AG04449 (cell line): ENCODE measurements at regions not wholly inside any gene's neighbourhood (a gene's known extent, or its start where the extent isn't known, plus 50 kb on each side); places are given as distances from the start of the nearest gene placed in this dataset.

ENCODE experiments used
- CTCF ChIA-PET: fragments of 350-600 bp; formaldehyde crosslinking; extraction: SDS; loops from one replicate; lab custom pipeline; 2021; ENCODE audit warnings: antibody characterized with exemption; lab: Yijun Ruan, JAX
- POLR2A ChIA-PET: fragments of 400-600, 350-600 bp; formaldehyde crosslinking; extraction: SDS; loops from one replicate; lab custom pipeline; 2020; ENCODE audit warnings: antibody characterized with exemption, inconsistent platforms; lab: Yijun Ruan, JAX
- DNase-seq: peaks from one replicate; pipeline ENCODE4 v3.0.0-alpha.2; 2010; ENCODE audit warnings: low read depth, low spot score
- H3K4me3 ChIP-seq: 2 replicates; pipeline ENCODE4 v1.5.1; 2011; ENCODE audit warnings: low read depth, mild to moderate bottlenecking, control low read depth, low read length
- TF ChIP-seq, protein P1 (sequence below): IDR thresholded peaks from one replicate; pipeline ENCODE4 v1.5.1; 2011; ENCODE audit warnings: mild to moderate bottlenecking, moderate library complexity, low read length, control low read depth, inconsistent platforms; ENCODE audit not compliant: insufficient read depth; ENCODE audit errors: missing control alignments

- ChIA-PET POLR2A (interaction anchor here (0.5 kb wide), 1 partner anchor 942 kb away, joined by 3 read pairs; no protein-coding TSS in a partner anchor), CTCF (no interaction called here)
- H3K4me3 ChIP-seq: no peak overlapping the region
These were observed 1258.1 kb upstream of the CELF2 start for GRCh38 chr10:9759596-9759995.

GRCh38 chr10:9762966-9763656, 1254.6 kb upstream of the CELF2 start:
- POLR2A ChIA-PET: no interaction called here
- TF ChIP-seq, protein P1, sequence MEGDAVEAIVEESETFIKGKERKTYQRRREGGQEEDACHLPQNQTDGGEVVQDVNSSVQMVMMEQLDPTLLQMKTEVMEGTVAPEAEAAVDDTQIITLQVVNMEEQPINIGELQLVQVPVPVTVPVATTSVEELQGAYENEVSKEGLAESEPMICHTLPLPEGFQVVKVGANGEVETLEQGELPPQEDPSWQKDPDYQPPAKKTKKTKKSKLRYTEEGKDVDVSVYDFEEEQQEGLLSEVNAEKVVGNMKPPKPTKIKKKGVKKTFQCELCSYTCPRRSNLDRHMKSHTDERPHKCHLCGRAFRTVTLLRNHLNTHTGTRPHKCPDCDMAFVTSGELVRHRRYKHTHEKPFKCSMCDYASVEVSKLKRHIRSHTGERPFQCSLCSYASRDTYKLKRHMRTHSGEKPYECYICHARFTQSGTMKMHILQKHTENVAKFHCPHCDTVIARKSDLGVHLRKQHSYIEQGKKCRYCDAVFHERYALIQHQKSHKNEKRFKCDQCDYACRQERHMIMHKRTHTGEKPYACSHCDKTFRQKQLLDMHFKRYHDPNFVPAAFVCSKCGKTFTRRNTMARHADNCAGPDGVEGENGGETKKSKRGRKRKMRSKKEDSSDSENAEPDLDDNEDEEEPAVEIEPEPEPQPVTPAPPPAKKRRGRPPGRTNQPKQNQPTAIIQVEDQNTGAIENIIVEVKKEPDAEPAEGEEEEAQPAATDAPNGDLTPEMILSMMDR: no peak
- CTCF ChIA-PET: no interaction called here
- no peak overlapping the region for H3K4me3 ChIP-seq
- peak; percentile 65 for DNase-seq

More at GRCh38 chr10:9759596-9759995, 1258.1 kb upstream of the CELF2 start:
- no peak for DNase-seq
- TF ChIP-seq, protein P1: no peak

GRCh38 chr10:9766762-9767161, 1250.9 kb upstream of the CELF2 start:
- TF ChIP-seq, protein P1: no peak
- H3K4me3 ChIP-seq: no peak overlapping the region
- no peak for DNase-seq
- POLR2A ChIA-PET: no interaction called here
- CTCF ChIA-PET: interaction anchor here (1.4 kb wide), 1 partner anchor 10 kb away, joined by 6 read pairs; no protein-coding TSS in a partner anchor

GRCh38 chr10:9781666-9782065, 1236.0 kb upstream of the CELF2 start:
- no peak for DNase-seq
- POLR2A ChIA-PET: no interaction called here
- TF ChIP-seq, protein P1: no peak

GRCh38 chr10:9786101-9786500, 1231.6 kb upstream of the CELF2 start:
- TF ChIP-seq, protein P1: no peak
- no peak overlapping the region for H3K4me3 ChIP-seq
- ChIA-PET POLR2A (interaction anchor here (1.0 kb wide), 1 partner anchor 28 kb away, joined by 3 read pairs; no protein-coding TSS in a partner anchor), CTCF (no interaction called here)
- no peak for DNase-seq

More at GRCh38 chr10:9781666-9782065, 1236.0 kb upstream of the CELF2 start:
- no peak overlapping the region for H3K4me3 ChIP-seq
- CTCF ChIA-PET: no interaction called here

- ChIA-PET CTCF (interaction anchor here (1.0 kb wide), 1 partner anchor 12 kb away, joined by 3 read pairs; no protein-coding TSS in a partner anchor), POLR2A (interaction anchor here (0.6 to 1.0 kb wide), 2 partner anchors 28 to 1492 kb away, joined by 3 read pairs; no protein-coding TSS in a partner anchor)
- TF ChIP-seq, protein P1: no peak
- DNase-seq: no peak
- no peak overlapping the region for H3K4me3 ChIP-seq
These were observed 1231.1 kb upstream of the CELF2 start for GRCh38 chr10:9786576-9786975.
